OCI-M1 (cell line): ENCODE measurements at regions not wholly inside any gene's neighbourhood (a gene's known extent, or its start where the extent isn't known, plus 50 kb on each side); places are given as distances from the start of the nearest gene placed in this dataset.

Source experiments
- DNase-seq: peaks from one replicate; lab custom pipeline; 2025; lab: John Stamatoyannopoulos, UW

DNA sequence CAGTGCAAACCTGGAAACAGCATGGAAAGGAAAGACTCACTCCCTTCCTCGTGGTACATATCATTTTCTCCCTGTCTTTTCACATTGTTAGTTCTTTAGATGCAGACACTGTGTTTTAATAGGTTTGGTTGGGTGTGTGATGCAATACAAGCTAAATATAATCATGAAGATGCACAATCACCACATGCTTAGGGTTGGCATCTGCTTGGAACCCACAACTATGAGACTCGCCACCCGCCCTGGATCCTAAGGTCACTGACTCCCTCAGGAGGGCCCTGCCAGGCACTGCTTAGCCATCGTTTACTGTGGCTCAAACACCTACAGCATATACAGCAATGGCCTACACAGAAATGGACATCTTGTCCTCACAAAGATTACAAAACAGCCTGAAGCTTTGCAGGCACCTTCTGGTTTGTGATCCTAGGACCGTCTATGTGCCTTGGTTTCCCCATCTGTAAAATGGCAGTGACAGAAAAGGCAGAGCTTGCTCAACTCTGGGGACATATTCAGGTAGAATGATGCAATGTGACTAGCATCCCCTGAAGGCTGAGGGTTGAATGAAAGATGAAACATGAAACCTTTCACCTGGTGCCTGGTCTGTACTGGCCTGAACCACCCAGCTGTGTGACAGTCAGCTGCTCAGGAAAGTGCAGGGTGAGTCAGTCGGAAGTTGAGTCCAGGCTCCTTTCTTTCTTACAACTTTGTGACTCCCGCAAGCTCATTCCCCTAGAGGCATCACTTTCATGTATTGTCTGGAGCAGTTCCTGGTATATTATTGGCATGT lies 123.6 kb upstream of the PFN2 start:
- DNase-seq: no peak

DNA sequence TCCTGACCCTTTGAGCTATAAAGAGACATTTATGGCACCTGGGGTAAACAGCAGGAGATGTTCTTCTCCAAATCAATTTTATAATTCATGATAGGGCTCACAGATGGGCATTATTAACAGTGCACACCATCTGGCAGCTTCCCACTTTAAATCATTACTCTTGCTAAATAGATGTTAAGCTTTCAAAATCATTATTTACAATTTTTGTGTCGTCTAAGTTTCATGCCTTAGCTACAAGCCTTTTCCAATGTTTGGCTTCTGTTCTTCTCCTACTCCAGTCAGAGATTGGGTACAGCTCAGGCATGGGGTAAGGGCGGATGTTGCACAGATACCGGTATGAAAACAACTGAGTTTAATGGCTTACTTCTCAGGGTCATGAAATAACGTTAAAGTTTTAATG lies 120.9 kb upstream of the PFN2 start:
- no peak for DNase-seq

DNA sequence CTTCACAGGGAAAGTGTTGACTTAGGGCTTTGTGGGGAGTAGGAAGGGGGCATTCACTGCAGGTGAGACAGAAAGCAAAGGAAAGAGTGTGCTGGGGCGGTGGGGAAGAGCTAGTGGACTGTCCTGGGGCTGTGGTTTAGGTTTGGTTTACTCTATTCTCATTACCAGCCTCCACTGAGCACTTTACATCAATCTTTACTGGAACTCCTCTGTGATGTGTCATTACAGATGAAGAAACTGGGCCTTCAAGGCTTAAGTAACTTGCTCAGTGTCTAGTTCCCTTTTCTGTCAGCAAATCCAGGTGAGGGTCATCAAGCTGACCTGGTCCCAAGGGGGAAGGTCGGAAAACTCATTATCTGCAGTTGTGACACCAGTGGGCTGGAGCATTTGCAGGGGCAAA lies 120.2 kb upstream of the PFN2 start:
- DNase-seq: no peak

DNA sequence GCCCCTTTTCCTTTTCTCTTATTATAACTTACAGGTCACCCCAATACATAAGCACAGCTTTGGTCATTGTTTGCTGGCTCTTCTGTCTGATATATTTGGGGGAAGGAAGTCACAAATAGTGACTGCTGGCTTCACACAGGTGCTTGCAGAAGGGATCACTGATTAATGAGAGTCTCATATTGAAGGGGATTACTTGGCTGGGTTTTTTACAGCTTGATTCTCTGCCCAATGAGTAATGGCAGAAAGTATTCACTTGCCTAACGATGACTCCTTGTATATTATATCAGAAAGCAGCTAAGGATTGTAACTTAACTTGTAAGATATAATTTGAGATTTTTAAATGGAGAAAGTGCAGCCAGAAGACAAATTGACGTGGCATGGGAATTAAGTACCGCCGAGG lies 119.3 kb upstream of the PFN2 start:
- no peak for DNase-seq

DNA sequence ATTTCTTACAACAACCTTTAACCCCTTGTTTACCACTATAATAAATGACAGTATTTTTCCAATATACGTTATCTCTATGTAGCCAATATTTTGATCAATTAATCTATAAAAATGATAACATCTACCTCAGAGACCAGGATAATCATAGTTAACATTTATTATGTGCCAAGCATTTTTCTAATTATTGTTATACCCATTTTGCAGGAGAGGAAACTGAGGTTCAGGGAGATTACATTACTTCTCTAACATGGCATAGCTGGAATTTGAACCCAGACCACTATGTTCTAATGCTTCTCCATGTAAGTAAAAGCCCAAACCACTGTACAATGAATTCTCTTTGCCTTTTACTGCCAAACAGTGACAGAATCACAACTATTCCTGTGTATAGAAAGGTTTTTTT lies 113.4 kb upstream of the PFN2 start:
- no peak for DNase-seq

DNA sequence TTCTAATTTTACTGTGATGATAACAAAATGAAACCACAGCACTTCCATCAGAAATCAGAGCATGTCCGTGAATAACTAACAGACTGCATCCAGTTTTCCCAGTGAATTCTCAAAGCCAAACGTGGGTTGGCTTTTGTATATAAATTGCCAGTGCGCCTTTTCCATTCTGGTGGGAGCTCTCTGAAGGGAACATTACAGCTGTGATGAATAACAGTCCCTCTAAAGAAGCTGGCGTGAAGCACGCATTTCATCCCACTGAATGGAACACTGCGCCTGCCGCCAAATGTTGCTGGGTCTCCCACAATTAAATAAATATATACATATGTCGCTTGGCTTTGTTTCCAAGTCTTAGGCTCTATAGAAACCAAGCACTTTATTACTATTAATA lies 113.0 kb upstream of the PFN2 start:
- DNase-seq: no peak

DNA sequence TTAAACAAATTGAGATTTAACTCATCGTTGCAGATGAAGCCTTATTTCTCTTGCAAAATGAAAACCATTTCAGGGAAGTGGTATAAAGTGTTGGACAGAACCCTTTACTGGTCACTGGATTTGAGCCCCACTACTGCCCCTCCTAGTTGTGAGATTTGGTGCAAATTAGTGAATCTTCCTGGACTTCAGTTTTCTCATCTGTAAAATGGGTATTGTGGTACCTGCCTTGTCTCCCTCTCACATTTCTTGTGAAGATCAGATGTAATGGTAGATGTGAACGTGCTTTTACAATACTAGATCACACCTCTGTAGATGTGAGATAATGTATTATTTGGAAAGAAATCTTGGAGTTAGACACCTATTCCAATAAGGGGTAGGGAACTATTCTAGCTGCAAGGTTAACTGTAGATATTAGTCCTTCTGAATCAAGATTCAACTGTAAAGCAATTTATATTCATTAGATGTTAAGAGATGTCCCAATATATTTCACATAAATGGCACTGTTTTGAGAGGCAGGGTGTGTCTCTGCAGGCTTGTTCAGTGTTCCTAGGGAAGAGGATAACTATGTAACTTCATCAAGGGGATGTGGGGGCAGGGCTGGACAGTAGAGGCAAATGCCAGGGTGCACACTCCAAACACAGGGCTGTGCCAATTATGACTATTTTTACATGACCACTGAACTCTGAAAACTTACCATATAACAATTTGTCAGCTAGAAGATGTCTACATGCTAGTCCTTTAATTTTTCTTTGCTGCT lies 112.4 kb upstream of the PFN2 start:
- no peak for DNase-seq

DNA sequence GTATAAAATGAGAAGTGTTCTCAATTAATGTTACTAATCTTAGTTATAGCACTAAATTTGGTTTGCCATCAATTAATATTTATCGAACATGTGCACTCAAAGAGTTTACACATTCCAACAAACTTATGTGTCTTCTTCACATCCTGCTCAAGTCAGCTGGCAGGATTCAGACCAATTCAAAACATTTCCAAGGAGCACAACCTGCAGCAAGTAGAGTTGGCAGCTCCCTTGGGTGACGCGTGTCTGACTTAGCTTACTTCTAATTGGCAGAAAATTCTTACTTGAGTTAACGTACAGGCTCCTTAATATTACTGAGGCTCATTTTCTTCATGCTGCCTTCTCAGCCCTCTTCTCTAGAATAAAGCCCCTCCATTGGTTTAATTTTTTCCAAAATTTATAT lies 110.4 kb upstream of the PFN2 start:
- DNase-seq: no peak

DNA sequence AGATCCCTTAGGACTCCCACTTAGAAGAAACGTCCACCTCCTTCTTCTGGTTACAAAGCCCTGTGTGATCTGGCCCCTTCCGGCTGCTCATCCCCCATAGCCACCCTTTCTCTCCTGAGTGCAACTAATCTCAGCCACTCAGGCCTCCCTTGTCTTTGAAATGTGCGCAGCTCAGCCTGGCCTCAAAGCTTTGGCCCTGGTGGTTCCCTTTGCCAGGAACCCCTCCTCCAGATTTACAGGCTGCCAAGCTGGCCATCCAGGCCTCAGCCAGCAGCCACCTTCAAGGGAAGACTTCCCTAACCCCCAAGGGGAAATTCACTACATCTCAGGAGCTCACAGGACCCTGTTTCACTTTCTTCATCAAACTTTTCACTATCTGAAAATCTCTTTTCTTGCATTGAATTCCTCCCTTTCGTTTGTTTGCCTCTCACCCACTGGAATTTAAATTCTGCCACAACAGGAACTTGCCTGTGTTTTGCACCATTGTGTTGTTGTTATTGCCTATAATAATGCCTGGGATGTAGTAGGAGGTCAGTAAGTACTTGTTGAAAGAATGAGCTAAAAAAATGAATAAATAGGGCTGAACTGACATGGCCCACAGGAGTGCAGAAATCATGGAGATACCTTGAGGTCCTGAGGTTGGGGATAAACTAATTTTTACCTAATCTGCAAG lies 109.5 kb upstream of the PFN2 start:
- DNase-seq: no peak

DNA sequence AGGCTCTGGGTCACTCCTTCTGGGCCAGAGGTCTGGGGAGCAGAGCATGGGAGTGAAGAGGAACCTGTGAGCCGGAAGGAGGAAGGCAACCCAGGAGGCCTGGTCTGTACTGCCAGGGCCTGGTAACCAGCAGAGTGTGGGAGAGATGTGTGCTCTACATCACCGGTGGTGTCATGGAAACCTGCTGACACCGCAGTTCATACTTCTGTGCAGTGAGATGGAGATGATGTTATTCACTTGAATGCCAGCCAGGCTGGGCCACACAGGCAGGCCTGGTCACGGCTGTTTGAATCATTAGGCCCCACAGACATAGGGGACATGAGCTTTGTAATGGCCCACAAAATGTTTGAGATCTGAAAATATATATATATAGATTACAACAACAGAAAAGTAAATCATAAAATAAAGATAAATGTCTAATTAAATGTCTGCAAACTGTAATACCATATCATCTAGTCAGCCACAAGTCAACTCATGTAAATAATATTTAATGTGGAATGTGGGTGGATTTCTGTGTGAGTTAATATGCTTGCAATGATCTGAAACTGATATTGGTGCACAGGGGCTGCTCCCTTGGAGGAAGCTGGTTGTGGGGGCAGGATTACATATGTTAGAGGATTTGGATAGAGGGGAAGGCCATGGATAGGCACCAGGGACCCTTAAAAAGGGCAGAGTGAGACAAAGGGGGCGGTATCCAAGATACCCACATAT lies 108.5 kb upstream of the PFN2 start:
- DNase-seq: no peak

DNA sequence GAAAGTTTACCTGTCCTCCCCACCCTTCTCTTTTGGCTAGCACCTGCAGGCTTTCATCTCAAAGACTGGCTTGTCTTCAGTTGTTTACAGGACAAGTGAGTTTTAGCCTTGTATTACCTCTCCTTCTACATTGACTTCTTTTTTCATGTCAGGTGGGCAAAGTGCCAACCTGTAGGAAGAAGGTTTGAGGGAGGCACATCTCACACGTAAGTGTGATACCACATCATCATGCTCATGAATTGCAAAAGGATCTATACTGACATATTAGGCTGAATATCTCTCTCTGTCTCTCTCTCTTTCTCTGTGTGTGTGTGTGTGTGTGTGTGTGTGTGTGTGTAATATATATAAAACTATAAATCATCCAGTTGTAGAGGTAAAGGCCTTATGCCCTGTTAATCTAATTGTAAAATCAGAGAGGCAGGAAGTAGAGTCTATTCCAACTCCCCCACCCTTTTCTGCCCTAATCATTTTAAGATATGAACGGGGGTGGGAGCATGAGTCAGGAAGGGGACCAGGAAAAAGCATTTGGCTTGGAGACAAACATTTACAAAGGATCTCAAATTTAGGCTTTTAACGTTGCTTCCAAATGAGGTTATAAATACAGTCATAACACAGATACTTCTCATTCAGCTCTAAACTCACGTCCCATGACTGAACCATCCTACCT lies 107.0 kb upstream of the PFN2 start:
- DNase-seq: no peak

DNA sequence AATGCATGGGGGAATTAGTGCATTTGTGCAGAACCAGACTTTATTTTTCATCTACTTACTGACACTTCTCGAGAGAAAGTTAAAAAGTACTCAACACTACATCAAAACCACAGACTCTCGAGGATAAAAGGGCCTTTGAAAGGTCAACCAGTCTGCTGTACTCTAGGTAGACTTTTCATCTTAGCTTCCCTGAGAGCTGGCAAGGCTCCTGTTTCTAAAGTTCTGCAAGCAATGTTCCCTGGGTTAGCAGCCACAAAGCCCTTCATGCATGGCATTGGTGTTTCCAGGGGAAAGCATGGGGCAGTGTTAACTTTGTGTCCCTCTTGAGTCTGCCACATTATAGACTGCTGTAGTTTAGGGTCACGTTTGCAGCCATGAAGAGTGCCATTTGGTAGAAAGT lies 106.4 kb upstream of the PFN2 start:
- no peak for DNase-seq

DNA sequence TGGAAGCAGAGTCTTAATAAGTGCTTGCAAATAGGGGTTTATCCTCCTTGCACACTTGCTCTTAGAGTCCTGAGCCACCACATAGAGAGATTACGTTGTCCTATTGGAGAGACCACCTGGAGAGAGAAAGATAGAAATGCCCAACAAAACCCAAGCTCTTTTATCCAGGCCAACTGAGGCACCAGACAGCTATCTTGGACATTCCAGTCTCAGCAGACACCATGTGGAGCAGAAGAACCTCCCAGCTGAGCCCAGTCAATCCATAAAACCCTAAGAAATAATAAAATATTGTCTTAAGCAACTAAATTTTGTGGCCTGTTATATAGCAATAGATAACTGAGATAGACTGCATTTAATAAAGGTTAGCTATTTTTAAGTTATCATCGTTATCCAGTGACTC lies 105.7 kb upstream of the PFN2 start:
- DNase-seq: no peak

DNA sequence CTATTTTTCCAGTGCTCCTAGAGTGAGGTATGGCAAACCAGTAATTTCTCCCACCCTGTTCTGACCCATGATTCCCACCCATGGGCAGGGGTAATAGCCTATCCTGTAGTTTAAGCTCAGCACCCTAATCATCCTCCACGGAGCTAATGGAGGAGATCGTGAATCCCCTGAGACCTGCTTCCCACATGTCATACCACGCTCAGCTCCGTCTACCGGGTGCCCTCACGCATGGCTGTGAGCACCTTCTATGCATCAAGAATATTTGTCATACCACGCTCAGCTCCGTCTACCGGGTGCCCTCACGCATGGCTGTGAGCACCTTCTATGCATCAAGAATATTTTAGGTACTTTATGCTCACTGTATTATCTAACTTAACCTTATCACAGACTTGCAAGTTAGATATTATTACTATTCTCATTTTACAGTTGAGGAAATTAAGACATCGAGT lies 104.7 kb upstream of the PFN2 start:
- DNase-seq: no peak

DNA sequence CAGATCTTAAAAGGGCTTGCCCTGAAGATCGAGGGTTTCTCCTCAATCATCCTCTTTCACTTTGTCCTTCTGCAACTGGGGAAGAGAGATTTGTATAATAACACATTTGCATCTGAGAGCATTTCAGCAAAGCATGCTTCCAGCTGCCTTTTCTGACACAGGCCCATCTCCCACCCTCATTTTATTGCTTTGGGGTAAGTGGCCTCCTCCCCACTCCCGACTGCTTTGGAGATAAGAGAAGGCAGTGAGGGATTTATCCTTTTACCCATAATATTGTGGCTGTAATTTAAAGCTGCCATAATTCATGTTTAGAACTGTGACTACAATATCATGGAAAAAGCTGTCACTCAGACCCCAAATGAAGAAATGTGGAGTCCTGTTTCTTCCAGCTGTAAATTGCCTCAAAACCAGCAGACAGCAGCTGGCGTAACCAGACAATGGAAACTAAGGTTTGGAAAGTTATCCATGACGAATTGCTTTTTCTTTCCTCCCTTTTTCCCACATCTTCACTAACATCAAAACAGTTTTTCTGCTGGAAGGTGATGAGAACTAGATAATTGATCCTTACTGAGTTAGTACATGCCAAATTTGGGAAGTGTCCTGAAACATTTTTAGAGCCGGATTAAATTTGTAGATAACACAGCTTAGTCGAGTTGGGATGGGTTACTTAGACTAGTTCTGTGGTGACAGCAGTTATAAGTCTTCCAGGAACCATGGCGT lies 104.2 kb upstream of the PFN2 start:
- no peak for DNase-seq

DNA sequence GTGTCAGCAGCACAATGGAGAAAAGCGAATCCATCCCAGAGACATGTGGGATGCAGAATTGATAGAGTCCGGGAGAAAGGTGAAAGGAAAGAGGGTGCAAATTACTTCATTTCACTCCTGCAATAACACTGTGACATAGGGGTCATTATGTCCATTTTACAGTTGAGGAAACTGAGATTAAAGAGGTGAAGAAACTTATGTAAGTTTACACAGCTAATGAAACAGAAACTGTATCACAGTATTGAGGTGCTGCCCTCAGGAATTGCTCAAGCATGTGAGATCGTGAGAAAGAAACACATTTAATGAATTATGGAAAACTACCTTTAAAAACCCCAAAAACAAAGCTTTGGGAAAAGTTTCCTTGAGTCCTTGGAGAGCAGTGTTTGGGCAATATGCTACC lies 103.6 kb upstream of the PFN2 start:
- no peak for DNase-seq

DNA sequence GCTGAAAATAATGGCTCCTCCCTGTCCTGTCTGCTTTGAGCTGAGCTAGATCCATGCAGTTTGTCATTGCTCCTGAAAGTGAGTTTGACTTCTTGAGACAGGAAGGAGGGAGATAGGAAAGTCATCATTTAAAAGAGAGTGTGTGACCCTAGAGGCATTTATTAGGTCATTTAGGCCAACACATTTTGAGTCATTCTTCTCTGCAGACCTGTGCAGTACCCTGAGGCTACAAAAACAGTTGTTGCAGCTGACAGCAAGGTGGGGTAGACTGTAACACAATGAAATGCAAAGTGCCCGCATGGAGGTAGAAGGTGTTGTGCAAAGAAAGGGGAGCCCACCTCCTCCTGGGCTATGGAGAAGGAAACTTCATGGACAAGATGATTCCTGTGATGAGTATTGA lies 102.8 kb upstream of the PFN2 start:
- DNase-seq: no peak

DNA sequence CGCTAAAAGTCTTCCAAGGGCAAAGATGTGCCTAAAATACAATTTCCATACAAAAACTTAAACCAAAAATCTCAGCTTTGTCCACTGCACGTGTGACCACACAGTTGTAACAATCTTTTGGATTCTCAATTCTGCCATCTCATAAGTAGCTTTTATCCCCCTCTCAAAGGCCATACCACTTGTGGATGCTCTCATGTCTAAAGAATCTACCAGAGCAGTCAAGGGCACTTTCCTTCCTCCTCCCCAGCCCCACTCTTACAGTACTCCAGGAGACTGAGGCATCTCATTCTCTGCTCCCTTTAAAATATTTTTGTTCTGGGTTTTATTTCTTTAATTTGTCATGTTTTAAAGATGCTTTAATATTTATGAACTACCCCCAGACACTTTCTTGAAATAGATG lies 102.3 kb upstream of the PFN2 start:
- no peak for DNase-seq

DNA sequence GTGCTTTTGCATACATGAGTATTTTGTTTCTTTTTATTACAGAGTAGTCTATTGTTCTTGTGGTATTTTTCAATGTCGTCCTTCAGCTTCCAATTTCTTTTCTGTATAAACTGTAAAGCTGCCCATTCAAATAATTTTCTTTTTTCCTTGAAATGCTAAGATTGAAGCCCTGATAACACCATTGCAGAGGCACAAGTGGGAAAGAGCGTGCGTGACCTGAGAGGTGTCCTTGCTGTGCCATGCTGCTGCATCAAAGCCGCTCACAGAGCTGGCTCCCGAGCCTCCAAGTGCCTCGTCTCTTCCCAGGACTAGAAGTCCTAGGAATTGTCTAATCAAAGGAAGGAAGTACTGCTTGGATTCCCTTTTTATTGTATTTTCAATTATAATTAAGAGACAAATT lies 101.9 kb upstream of the PFN2 start:
- no peak for DNase-seq

DNA sequence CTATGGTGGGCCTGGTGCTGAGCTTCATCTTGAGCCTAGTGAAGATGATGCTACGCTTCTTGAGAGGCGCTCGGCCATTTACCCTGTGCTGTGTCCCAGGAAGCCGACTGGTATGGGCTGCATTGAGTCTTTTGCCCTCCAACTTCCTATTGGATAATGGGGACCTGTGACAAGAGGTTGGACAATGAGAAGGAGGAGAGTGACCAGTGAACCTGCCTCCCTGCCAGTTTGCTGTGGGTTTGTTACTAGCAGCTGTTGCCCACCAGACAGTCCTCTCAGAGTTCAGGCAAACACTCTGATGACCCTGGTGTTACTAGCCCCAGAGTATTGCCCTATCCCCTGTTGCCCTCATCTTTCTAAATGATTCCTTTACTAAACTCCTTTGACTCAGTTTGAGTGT lies 99.6 kb upstream of the PFN2 start:
- DNase-seq: no peak

DNA sequence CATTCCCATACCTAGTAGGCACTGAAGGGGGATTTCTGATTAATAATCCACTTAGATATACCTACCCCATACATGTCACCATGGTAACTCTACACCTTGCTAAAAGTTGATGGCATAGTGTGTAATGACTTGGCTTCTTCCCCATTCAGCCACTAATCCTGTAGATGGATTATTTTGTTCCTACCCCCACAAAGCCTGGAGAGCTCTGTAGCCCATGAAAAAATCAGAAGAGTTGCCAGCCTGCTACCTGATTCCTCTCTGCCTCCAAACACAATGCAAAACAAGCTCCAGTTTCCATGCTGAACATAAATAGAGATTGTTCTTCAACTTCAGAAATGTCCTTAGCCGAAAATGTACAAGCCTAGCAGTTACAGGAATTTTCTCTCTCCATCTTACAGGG lies 98.9 kb upstream of the PFN2 start:
- no peak for DNase-seq
